Activated CD8-positive, alpha-beta T cell treated with anti-CD3 and anti-CD28 coated beads for 36 hours (primary cell): ENCODE measurements at regions not wholly inside any gene's neighbourhood (a gene's known extent, or its start where the extent isn't known, plus 50 kb on each side); places are given as distances from the start of the nearest gene placed in this dataset.

Experiments used
- ATAC-seq: fragments of 200-7000 bp; cut with Tn5 transposase; one replicate; pipeline ENCODE4 v1.10.0; 2021; ENCODE audit warnings: mild to moderate bottlenecking, moderate library complexity
- CTCF ChIA-PET: fragments of 350-600 bp; sonication (Branson Sonifier 250); formaldehyde crosslinking; loops from one replicate; lab custom pipeline; 2021; ENCODE audit warnings: antibody characterized with exemption; lab: Charles Lee
- POLR2A ChIA-PET: fragments of 350-600 bp; sonication (Branson Sonifier 250); formaldehyde crosslinking; loops from one replicate; lab custom pipeline; 2021; ENCODE audit warnings: antibody characterized with exemption; lab: Charles Lee
- DNase-seq: peaks from one replicate; pipeline ENCODE4 v3.0.0-alpha.2; 2020
- H3K27ac Mint-ChIP-seq: one replicate; pipeline ENCODE4 v1.8.0; 2021; ENCODE audit warnings: mild to moderate bottlenecking, mixed read lengths
- H3K27me3 Mint-ChIP-seq: one replicate; pipeline ENCODE4 v1.8.0; 2021; ENCODE audit warnings: mixed read lengths
- H3K36me3 Mint-ChIP-seq: one replicate; pipeline ENCODE4 v1.8.0; 2021; ENCODE audit warnings: low read depth, mixed read lengths
- H3K4me1 Mint-ChIP-seq: one replicate; pipeline ENCODE4 v1.8.0; 2021; ENCODE audit warnings: low read depth, mixed read lengths
- H3K4me3 Mint-ChIP-seq: one replicate; pipeline ENCODE4 v1.8.0; 2021; ENCODE audit warnings: mild to moderate bottlenecking, moderate library complexity, mixed read lengths
- H3K9me3 Mint-ChIP-seq: one replicate; pipeline ENCODE4 v1.8.0; 2021; ENCODE audit warnings: mixed read lengths
- intact Hi-C: fragments of 100-400 bp; cut with micrococcal nuclease; formaldehyde crosslinking; loops from one replicate; pipeline ENCODE4 v1.10.0; 2022
- TF ChIP-seq, protein P1 (sequence below): fragments of 200-600 bp; IDR thresholded peaks from one replicate; pipeline ENCODE4 v1.8.0; 2022; ENCODE audit warnings: antibody characterized with exemption, mild to moderate bottlenecking

- ChIA-PET POLR2A (interaction anchor here (0.6 kb wide), 1 partner anchor 291 kb away, joined by 3 read pairs; no protein-coding TSS in a partner anchor), CTCF (no interaction called here)
- Mint-ChIP-seq H3K9me3 (no peaks in the 10 kb centered on the region), H3K27me3 (no peaks in the 10 kb centered on the region), H3K4me1 (peaks cover 31% of the 10 kb centered on the region), H3K4me3 (no peak overlapping the region), H3K27ac (no peak overlapping the region), H3K36me3 (no peaks in the 10 kb centered on the region)
- peak; percentile 56 for ATAC-seq
- peak; percentile 20 for DNase-seq
- intact Hi-C loops = no loop called here
- TF ChIP-seq, protein P1, sequence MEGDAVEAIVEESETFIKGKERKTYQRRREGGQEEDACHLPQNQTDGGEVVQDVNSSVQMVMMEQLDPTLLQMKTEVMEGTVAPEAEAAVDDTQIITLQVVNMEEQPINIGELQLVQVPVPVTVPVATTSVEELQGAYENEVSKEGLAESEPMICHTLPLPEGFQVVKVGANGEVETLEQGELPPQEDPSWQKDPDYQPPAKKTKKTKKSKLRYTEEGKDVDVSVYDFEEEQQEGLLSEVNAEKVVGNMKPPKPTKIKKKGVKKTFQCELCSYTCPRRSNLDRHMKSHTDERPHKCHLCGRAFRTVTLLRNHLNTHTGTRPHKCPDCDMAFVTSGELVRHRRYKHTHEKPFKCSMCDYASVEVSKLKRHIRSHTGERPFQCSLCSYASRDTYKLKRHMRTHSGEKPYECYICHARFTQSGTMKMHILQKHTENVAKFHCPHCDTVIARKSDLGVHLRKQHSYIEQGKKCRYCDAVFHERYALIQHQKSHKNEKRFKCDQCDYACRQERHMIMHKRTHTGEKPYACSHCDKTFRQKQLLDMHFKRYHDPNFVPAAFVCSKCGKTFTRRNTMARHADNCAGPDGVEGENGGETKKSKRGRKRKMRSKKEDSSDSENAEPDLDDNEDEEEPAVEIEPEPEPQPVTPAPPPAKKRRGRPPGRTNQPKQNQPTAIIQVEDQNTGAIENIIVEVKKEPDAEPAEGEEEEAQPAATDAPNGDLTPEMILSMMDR = no peak
Observed at GRCh38 chr5:143896966-143897365, 85.0 kb downstream of the HMHB1 start.

GRCh38 chr5:143898381-143898780, 86.4 kb downstream of the HMHB1 start:
- DNase-seq (peak; percentile 53), ATAC-seq (peak; percentile 74)
- ChIA-PET CTCF (interaction anchor here (0.9 kb wide), 1 partner anchor 11 kb away, joined by 3 read pairs; no protein-coding TSS in a partner anchor), POLR2A (no interaction called here)
- peaks cover 31% of the 10 kb centered on the region for H3K4me1 Mint-ChIP-seq
- intact Hi-C loops = no loop called here
- no peaks in the 10 kb centered on the region for H3K36me3 Mint-ChIP-seq
- peak overlapping the region; percentile 22 for H3K27ac Mint-ChIP-seq
- no peaks in the 10 kb centered on the region for H3K9me3 Mint-ChIP-seq
- TF ChIP-seq, protein P1 = no peak
- H3K4me3 Mint-ChIP-seq = no peak overlapping the region
- H3K27me3 Mint-ChIP-seq = no peaks in the 10 kb centered on the region

GRCh38 chr5:143898916-143899591, 87.1 kb downstream of the HMHB1 start:
- TF ChIP-seq, protein P1 = no peak
- ChIA-PET POLR2A (no interaction called here), CTCF (interaction anchor here (0.7 kb wide), 1 partner anchor 33 kb away, joined by 3 read pairs; no protein-coding TSS in a partner anchor)
- H3K36me3 Mint-ChIP-seq = no peaks in the 10 kb centered on the region
- intact Hi-C loops = no loop called here
- peaks cover 31% of the 10 kb centered on the region for H3K4me1 Mint-ChIP-seq
- no peak overlapping the region for H3K4me3 Mint-ChIP-seq
- peak overlapping the region; percentile 14 for H3K27ac Mint-ChIP-seq
- H3K9me3 Mint-ChIP-seq = no peaks in the 10 kb centered on the region
- no peaks in the 10 kb centered on the region for H3K27me3 Mint-ChIP-seq
- no peak for DNase-seq
- ATAC-seq = no peak

GRCh38 chr5:143908959-143909358, 97.0 kb downstream of the HMHB1 start:
- Mint-ChIP-seq H3K4me1 (no peaks in the 10 kb centered on the region), H3K9me3 (no peaks in the 10 kb centered on the region), H3K27ac (no peak overlapping the region), H3K4me3 (no peak overlapping the region), H3K36me3 (no peaks in the 10 kb centered on the region), H3K27me3 (peaks cover 1% of the 10 kb centered on the region)
- ChIA-PET CTCF (no interaction called here), POLR2A (no interaction called here)
- no peak for DNase-seq
- intact Hi-C loops = no loop called here
- no peak for ATAC-seq
- TF ChIP-seq, protein P1 = no peak

DNA sequence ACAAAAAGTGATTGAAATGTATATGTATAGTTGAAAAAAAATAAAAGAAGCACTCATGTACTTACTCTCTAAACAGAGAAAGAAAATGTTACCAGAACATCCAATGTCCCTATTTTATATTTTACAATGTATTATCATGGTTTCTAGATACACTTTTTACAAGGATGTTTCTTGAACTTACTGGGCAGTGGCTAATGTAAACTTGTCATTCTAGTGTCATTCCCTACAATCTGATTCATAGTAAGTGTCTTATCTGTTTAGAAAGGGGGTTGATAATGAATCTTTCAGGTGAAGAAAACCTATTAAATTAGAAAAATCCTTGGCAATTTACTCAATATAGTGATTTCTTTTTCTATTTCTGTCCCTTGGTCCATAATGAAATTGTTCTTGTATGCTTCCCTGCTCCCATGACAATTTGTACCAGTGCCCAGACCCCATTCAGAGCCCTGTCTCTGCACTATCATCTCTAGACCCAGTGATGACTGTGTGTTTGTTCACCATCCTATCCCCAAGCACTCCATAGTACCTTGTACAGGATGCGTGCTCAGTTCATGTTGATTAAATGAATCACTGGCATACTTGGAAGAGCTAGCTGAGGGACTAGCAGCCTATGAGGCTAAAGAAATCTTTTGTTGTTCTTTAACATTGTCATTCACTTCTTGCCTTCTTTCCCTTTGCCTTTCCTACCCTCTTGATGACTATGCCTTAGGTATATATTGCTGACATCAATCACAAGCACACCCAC, 101.2 kb downstream of the HMHB1 start:
- TF ChIP-seq, protein P1 = no peak
- DNase-seq (no peak), ATAC-seq (no peak)
- CTCF ChIA-PET = no interaction called here
- intact Hi-C loops = no loop called here
- H3K4me1 Mint-ChIP-seq = peaks cover 6% of the 10 kb centered on the region
- H3K27me3 Mint-ChIP-seq = peaks cover 6% of the 10 kb centered on the region
- POLR2A ChIA-PET = no interaction called here
- H3K27ac Mint-ChIP-seq = no peak overlapping the region
- no peak overlapping the region for H3K4me3 Mint-ChIP-seq
- H3K36me3 Mint-ChIP-seq = no peaks in the 10 kb centered on the region
- no peaks in the 10 kb centered on the region for H3K9me3 Mint-ChIP-seq
